Stimulated activated CD4-positive, alpha-beta T cell treated with anti-CD3 and anti-CD28 coated beads, Interleukin-2, amount 100 ng/mL, for 48 hours (primary cell): ENCODE measurements at regions not wholly inside any gene's neighbourhood (a gene's known extent, or its start where the extent isn't known, plus 50 kb on each side); places are given as distances from the start of the nearest gene placed in this dataset.

Experiments used
- DNase-seq, 2 donors: peaks; one replicate each; pipeline ENCODE4 v3.0.0-alpha.2; 2020

DNA sequence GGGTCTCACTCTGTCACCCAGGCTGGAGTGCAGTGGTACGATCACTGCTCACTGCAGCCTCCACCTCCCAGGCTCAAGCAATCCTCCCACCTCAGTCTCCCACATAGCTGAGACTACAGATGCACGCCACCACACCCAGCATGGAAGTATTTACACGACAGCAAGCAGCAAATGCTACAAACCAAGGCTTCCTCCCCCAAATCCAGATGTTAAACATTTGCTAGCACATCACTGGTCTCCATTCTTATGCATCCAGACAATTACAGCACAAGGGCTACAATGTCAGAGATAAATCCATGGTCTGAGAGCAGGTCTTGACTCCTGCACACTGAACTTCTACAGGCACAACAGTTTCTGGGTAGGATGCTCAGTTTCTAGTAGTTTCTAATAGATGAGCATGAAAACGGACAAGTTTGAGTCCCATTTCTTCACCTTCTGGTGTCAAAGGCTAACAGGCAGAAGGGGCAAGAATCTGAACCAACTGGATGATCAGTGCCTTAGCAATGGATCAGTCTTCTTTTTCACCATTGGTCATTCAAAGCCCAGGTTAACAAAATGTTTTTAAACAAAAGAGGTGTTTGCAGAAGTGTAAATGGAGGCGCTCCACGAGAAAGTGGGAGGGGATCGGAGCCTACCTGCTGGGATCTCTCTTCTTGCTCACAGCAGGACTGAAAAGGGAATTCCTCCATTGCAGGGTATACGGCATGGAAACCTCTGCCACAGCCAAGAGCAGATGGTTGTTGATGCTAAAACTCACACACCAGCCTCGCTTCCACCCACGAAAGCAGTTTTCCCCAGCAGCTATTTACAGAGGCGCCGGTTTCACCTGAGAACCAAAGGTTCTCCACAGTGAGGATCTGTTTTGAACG, 135.0 kb upstream of the ARL4C start:
- DNase-seq = no peak

DNA sequence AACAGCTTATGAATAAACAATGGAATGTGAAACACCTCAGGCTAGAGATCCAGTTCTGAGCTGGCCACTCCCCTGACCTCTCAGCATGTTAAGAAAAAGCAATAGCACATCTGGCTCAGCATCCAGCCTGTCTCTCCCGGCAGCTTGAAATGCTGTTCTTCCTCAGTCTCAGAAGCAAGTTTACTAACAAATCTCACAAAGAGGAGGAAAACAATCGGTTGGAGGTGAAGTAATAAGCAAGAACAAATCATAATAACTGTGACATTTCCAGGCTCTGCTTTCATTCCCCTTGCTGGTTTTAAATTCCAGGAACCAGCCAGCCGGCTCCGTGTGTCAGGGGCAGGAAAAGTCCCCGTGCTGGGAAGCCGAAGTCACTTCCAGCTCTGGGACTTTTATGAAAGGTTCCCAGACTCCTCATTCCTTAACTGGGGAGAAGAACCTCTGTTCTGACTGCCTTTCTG, 133.9 kb upstream of the ARL4C start:
- DNase-seq = no peak

DNA sequence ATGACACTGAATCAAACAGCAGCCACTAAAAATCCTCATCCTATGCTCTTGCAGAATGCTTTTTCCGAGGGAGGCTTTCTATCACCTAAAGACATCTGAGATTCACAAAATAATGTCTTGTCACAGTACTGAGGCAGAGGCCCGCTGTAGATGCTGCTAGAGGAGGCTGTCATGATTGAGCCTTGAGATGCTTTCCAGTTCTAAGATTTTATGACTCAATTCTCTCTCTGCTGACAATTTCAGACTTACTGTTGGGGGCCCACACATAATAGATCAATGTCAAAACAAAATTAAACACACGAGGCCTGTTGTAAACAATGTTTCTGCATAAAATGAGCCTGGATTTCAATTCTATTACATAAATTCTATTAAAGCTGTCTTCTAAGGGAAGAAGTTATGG, 132.7 kb upstream of the ARL4C start:
- DNase-seq = no peak

DNA sequence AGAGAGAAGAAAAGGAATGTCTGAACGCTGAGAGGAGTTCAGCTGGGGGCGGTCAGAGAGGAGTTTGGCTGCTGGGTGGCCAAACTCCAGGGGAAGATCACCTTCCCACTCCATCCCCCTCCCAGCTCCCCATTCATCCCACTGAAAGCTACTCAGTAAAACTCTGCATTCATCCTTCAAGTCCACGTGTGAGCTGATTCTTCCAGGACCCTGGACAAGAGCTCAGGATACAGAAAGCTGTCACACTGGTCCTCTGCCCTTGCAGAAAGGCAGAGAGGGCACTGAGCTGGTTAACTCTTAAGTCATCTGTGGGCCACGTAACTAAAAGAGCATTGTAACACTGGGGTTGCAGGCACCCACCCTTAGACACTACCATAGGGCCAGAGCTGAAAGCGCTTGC, 132.1 kb upstream of the ARL4C start:
- no peak for DNase-seq

DNA sequence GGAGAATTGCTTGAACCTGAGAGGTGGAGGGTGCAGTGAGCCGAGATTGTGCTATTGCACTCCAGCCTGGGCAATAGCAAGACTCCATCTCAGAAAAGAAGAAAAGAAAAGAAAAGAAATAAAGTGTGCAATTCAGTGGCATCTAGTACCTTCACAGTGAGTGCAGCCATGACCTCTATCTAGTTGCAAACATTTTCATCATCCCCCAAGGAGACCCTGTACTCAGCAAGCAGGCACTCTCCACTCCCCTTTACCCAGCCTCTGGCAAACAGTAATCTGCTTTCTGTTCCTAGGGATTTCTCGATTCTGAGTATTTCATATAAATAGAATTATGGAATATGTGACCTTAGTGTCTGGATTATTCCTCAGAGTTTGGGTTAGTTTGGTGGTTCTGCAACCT, 130.4 kb upstream of the ARL4C start:
- DNase-seq = no peak

DNA sequence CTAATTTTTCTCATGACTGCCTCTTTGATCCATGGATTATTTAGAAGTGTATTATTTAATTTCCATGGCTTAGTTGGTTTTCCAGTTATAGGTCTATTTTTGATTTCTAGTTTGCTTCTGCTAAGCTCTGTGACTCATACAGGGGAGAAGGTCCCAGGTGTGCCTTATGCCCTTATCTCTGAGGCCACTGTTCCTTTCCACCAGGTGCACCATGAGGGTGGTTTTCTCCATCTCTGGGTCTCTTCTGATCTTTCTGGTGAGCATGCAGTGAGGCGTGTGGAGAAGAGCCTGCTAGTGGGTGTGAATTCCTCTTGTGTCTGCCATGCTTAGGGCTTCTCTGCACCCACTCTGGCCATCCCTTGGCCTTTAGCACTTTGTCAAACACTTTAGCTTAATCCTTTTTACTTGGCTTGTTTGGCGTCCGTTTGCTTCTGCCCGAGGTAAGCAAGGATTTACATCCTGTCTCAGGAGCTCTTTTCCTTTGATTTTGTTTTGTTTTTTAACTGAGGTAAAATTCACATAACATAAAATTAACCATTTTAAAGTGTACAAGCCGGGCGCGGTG, 129.8 kb upstream of the ARL4C start:
- no peak for DNase-seq

DNA sequence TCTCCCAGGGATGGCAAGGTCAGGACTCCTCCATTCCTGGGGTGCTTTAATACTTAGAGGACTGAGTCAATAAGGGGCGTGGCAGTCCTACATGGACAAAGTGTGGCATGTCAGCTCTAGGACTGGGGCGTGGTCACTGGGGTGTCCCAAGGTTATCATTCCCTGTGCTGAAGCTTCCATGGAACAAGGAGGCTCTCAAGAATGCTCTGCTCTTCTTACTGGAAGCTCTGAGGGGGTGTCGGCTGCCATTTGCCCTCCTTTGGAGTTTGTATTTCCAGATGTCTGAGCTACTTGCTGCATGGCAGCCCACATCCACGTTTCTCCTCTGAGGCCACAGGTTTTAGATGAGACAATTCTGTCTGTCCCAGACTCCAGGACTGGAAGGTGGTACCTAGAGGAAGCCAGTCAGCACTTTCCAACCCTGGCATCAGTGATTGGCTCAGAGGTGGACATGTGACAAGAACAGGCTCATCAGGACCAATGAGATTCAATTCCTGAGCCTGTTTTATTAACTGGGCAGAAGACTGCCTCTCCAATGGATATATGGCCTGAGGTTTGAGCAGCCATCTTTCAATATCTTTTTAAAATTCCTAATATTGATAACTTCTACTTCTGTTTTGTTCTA, 128.9 kb upstream of the ARL4C start:
- no peak for DNase-seq

DNA sequence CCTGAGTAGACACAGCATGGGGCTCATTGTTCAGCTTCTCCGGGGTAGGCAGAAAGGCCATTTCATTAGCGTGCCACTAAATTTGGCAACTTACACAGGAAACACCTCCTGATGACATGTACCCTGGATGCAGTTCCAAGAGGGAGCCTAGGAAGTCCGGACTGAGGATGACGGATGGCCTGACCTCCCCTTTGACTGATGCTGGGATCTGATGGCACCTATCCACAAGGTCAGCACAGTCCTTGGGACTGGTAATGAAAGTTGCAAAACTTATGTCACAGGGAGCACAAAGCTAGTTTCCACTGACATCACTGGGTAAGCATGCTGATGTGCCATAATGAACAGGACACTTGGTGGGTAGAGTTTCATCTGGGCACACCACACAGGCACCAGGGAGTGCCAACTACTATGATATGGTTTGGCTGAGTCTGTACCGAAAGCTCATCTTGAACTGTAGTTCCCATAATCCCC, 126.7 kb upstream of the ARL4C start:
- DNase-seq = no peak

DNA sequence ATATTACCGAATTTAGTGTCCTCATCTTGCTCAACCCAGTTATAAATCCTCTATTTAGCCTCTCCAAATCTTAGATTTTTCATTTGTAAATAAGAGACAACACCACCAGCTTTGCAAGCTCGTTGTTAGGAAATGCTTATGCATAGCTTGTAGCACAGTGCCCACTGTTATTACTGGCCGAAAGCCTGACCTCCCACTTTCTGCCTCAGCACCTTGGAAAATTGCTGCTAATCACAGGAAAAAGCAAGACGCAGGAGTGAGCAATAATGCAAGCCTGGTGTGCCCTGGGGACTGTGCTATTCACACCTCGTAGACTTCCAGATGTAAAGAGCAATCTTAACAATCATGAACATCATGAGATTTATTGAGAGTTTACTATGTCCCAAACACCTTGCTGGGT, 124.2 kb upstream of the ARL4C start:
- DNase-seq = no peak

DNA sequence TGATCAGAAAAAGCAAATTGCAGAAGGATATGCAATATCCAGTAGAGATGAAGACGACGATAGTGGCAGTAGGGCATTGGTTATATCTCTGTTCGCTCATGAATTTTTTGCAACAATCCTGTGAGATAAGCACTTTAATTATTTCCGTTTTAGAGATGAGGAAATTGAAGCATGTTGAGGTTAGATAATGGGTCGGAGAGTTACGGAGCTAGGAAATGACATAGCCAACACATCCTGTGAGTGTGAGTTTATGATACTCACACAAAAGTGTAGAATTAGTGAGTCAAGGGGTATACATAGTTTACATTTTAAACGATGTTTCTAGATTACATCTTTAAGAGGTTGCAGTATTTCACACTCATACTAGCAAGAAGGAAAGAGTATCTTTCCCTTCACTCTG, 123.1 kb upstream of the ARL4C start:
- DNase-seq = no peak

DNA sequence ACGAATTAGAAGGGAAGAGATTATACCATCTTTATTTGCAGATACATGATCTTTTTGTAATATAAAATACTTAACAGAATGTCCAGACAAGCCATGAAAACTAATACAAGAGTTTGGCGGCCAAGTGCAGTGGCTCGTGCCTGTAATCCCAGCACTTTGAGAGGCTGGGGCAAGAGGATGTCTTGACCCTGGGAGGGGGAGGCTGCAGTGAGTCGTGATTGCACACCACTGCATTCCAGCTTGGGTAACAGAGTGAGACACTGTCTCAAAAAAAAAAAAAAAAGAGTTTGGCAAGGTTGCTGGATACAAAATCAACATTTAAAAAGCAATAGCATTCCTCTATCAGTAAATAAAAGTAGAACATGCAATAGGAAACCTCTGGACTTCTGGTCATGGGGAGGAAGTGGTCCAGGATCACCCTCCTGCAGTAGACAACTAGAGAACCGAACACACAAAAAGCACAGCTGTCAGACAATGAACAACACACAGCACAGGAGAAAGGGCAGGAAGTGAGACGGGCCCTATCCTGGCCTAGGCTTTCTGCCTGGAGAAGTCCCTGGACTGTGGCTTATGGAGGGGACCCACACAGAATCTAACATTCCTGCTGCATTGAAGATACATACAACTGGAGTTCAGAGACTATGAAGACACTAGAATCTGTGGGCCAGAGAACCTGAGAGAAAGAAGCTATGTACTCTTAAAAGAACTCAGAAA, 118.9 kb upstream of the ARL4C start:
- DNase-seq = no peak

DNA sequence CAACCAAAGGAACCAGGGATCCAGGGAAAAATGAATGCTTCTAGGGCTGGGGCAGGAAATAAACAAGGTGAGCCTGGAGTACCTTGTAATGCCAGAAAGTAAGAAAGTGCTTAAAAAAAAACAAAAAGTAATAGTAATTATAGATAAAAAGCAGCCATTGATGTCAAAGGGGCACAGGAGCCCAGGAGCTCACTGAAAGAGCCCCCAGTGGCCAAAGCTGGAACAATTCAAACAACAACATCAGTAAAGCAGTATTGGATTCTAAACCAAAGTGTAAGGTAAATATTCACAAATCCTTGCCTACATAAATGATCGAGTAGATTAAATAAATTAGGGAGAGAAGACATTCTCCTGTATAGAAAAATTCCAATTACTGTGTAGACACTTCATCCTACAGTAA, 114.3 kb upstream of the ARL4C start:
- no peak for DNase-seq

DNA sequence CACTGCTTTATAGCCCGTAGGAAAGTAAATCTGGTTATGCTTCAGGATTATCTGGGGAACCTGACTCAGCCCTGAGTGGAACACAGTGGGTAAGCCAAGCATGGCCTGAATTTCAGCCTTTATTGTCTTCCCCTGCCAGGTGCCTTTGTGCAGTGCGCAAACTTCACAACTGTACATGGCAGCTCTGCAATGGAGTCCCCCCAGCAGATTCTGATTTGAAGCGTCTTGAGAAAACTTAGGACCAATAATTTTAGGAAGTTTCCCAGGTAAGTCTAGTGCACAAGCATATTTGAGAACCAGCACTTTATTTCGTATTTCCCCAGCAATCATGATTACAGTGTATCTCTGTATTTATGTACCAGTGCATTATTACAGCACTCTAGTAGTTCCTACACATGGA, 112.1 kb upstream of the ARL4C start:
- DNase-seq = no peak

DNA sequence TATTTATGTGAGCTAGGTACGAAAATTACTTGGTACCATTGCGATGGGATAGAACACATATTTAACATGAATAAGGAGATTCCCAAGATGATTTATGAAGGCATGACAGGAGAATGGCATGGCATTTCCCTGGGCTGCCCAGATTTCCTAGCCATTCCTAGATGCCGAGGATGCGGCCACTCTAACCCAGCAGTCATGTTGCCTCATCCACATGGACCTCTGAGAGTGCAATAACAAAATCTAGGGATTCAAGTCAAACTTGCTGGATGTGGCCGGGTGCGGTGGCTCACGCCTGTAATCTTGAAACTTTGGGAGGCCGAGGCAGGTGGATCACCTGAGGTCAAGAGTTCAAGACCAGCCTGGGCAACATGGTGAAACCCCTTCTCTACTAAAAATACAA, 110.8 kb upstream of the ARL4C start:
- no peak for DNase-seq

DNA sequence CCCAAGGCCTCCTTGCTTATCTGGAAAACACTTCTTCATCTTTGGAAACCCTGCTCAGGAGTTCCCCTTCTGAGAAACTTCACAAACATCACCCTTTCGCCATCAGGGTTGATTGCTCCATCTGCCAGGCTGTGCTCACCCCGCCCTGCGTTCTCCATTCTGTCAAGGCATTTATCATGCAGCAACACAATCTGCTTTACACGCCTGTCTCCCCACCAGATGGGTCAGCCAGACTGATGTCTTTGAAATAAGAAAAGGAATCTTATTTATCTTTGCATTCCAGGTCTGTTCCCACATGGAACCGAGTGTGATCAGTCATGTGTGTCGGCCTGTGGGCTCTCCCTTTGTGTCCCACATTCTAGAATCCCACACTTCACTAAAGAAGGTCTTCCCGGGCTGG, 110.0 kb upstream of the ARL4C start:
- DNase-seq = no peak

DNA sequence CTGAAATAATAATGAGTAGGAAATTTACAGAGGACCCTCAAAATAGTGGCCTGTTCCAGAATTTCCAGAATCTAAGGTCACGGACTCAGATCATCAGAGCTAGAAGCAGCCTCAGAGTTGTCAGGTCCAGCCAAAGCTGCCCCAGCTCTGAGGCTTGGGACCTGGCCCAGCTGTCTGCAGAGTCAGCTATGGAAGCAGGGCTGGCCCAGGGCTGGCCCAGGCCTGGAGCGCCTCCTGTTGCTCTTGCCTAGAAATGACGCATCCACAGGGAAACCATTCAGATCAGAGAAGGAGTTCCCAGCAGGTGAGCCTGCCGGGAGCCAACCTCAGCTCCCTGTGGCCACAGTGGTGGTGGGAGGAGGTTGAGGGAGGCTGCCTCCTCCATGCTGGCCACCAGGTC, 106.7 kb upstream of the ARL4C start:
- DNase-seq = no peak

DNA sequence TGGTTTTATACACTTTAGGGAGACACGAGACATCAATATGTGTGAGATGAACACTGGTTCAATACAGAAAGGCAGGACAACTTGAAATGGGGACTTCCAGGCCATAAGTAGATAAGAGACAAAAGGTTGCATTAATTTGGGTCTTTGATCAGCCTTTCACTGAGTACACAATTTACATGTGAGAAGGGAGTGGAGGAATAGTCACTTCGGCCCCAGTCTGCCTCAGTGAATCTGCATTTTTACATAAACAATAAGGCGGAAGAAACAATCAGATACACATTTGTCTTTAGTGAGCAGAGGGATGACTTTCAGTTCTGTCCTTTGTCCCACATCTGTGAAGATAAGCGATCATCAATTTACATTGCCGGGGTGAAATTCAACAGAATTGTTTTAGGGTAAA, 104.3 kb upstream of the ARL4C start:
- DNase-seq = no peak

DNA sequence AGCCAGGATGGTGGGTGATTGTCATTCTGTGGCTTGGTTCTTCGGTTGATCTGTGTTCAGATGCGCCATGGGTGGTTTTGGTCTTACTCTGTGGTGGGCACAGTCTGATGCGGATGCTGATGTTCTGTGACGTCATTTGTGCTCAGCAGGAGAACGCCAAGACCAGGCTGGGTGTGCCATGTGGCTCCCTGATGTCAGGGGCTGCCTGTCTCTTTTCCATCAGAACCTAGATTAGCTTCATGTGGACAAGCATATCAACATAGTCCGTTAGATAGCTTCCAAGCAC, 100.6 kb upstream of the ARL4C start:
- no peak for DNase-seq

DNA sequence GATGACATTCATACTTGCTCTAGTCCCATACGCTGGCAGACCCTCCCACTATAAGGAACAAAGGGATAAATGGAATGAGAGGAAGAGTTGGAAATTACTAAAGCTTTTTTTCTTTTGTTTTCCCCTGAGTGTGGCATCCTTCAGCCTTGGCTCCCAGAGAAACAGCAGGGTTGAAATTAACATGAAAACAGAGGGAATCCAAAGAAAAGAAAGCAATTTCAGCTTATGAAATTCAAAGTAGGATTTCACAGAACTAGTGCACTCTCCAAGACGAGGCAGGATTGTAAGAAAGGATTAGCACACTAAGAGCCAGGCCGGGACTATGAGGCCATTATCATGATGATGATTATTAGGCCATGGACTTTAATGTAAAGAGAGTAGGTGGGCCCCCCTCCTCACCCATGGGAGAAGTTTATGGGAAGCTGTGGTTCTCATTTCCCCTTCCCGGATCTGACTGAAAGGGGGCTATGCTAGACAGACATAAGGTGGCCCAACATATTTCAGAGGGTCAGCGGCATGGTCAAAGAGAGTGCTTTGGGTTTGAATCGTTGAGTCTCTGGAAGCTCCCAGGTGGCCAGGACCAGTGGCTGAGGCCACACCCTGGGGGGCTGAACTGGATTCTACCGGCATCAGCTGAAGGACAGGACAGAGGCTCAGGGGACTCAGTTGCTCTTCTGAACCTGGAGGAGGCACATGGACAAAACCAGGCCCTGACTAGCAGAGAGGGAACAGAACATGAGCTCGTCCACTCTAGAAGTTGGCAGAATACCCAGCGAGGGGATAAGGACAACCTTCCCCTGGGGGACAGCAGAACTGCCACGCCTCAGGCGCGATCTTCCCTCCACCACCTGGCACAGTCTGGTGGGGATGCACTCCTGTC, 100.1 kb upstream of the ARL4C start:
- no peak for DNase-seq

DNA sequence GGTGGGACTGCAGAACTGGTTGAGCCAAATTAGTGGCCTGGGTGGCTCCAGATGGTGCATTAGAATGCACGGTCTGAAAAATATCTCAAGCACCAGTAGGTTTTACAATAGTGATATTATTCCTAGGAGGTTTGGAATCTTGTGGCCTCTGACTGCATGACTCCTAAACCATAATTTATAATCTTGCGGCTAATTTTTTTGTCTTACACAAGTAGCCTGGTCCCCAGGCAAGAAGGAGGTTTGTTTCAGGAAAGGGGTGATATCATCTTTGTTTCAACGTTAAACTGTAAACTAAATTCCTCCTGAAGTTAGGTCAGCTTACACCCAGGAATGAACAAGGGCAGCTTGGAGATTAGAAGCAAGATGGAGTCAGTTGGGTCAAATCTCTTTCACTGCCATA, 98.9 kb upstream of the ARL4C start:
- DNase-seq = no peak

DNA sequence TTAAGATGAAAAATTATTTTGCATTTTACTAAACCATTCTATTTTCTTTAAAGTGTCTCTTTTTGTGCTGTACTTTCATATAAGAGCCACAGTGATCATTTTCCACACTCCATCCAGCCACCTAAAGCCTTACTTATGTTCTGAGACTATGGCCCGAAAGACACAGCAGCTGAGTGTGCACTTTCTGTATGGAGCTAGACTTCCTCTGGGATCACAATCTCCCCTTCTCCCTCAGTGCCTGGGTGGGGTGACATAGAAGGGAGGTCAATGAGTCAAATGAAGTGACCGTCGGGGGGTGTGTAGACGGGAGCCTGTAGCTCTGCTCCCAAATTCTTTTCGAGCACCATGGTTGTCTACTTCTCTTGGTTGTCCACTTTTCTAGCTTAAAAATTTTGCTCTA, 97.8 kb upstream of the ARL4C start:
- DNase-seq = no peak

DNA sequence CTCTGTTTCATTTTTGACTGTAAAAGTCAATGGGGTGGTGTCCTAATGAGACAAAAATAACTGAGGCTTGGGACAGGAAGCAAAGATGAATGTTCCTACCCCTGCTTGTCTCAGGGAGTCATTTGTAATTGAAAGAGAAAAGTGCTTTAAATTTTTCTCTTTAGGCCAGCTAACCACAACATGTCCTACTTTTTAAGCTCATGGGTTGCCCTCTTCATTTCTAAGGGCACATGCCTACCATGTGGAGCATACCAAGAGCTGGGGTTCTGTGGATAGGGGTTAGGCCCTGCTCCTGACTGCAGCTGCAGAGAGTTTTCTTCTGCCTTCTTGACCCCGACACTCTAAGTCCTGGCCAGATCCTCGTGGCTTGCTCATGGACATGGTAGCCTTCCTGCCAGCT, 96.8 kb upstream of the ARL4C start:
- no peak for DNase-seq

DNA sequence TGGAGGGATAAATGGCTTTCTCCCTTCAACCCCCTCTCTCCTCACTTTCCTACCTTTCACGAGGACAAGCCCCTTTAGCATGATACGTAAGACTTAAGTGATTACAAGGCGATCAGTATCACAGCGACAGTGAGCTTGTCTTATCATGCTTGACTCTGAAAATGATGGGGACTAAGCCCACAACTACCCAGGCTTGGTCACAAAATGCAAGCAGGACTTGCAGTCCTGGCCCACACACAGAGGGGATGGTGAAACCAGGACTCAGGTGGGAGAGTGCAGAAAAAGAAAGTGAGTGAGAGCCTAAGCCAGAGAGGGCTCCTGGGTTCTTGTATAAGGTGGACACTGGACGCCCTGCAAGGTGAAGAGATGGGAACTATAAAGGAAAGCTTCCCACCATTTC, 95.7 kb upstream of the ARL4C start:
- DNase-seq = no peak
